NCI-H345 treated with DMSO at 0.1 percent for 48 hours (cell line): ENCODE measurements at regions not wholly inside any gene's neighbourhood (a gene's known extent, or its start where the extent isn't known, plus 50 kb on each side); places are given as distances from the start of the nearest gene placed in this dataset.

Experiments used
- DNase-seq: peaks from one replicate; lab custom pipeline; 2025; ENCODE audit not compliant: unreplicated experiment; lab: John Stamatoyannopoulos, UW

DNA sequence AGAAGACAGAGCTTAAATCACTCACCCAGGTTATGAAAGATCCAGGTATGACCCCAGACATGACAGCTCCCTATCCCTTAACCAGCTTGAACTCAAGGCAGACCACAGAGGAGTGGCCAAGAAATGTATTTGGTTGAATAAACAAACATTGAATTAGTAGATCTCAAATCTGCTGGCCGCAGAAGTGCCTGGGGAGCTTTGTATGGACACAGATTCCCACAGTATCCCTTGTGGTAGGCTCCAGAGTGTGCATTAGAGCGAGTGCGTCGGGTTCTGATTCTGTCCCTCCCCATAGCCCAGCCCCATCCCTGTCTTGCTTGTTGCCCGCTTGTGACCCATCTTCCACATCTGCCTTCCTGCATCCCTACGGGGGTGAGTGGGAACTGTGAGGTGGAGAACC is 118.8 kb upstream of the FOXF1 start:
- no peak for DNase-seq

DNA sequence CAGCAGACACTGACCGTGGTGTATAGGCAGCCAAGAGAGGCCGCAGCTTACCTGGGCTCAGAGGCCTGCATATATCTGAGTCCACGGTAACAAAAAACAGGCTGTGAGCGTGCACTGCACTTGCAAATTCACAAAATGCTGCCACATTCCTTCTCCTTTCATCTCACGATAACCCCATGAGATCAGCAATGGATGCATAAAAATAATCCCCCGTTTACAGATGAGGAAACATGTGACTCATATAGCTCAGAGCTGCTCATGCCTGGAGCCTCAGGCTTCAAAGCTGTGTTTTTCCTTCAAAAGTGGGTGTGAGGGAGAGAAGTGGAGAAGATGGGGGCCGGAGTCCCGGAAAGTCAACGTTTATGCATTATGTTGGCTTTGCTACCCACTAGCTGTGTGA is 118.3 kb upstream of the FOXF1 start:
- DNase-seq, result no peak

DNA sequence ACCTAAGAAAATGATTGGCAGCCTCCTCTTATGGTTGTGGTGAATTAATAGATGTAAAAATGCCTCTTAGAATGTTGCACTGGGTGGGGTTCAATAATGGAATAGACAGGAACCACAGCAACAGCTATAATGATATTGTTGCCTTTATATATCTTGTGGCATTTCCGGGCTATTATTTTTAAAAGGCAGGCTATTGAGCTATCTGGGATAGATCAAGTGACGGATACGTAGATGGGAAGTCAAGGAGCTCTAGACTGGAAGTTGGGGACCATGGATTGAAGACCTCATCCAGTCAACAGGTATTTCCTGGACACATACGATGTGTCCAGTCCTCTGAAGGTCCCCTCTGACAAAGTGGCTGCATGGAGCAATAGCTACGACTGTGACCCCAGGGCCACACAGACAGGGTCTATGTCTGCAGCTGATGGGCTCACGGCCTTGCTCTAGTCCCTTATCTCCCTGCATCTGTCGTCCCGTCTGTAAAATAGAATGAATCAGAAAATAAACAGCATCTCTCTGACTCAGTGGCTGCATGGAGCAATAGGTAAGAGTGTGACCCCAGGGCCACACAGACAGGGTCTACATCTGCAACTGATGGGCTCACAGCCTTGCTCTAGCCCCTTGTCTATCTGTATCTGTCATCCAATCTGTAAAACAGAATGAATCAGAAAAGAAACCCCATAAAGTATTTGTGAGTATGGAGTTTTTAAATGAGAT is 117.7 kb upstream of the FOXF1 start:
- no peak for DNase-seq

DNA sequence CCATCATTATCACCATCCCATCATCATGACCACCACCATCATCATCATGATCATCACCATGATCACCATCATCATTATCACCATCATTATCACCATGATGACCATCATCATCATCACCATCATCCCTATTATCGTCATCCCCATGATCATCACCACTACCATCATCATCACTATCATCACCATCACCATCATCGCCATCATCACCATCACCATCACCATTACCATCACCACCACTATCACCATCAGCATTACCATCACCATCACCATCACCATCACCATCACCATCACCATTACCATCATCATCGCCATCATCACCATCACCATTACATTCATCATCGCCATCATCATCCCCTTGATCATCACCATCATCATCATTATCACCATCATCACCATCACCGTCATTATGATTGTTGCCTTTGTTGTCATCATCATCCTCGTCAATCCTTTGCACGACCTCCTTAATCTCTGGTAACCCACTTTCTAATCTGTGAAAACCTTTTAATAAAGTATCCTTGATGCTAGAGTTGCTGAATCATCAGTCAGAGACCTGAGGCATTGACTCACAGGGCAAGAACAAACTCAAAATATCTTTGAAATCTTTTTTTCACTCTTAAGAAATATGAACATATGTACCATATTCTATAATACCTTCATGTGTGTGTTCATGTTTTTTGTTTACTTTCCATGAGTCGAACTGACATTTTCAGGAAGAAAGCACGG is 116.3 kb upstream of the FOXF1 start:
- no peak for DNase-seq

DNA sequence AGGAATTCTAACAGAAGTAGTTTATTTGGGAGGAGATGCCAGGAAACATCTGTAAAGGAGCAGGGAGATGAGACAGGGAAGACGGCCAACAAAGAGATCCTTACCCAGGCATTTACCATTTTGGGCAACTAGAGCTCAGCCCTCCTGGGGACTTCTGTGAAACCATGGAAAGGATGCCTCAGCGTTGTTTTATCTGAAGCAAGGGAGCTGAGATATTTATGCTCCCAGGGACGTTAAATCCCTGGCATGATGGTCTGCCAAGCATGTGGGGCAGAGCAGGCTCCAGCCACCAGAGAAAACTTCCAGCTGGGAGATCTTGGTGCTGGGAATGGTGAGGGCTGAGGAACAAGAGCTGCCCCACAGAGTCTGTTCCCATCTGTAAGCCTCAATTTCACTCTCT is 114.8 kb upstream of the FOXF1 start:
- no peak for DNase-seq

DNA sequence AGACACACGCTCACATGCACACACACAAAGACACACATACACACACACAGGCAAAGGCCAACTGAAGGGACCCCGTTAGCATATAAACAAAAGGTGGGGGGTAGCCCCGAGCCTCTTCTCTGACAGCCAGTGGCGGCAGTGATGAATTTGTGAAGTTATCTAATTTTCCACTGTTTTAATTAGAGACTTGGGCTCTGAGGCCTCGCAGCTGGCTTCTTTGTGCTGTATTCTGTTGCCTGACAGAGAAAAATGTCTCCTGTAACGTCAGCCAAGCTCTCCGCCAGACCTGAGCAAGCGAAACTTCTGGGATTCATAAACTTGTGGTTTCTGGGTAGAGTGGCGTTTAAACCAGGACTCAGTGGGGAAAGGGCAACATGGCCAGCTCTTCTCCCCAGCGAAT is 113.9 kb upstream of the FOXF1 start:
- no peak for DNase-seq

DNA sequence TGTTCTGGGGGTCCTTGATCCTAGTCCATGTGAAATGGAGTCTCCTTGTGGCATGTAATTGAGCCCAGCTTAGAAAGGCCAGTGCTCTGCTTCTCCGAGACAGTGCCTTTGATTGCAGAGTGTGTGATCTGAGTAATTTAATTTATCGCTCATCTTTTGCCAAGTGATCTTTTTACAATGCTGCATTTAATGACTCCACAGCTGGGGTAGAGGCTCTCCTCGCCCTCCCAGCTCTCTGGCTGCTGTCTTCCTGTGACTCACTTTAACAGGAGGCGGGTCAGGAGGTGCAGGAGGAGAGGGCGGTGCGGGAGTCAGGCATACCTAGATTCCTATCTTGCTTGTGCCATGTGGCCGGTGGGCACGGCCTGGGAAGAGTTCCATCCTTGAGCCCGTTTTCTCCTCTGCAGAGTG is 113.4 kb upstream of the FOXF1 start:
- no peak for DNase-seq

DNA sequence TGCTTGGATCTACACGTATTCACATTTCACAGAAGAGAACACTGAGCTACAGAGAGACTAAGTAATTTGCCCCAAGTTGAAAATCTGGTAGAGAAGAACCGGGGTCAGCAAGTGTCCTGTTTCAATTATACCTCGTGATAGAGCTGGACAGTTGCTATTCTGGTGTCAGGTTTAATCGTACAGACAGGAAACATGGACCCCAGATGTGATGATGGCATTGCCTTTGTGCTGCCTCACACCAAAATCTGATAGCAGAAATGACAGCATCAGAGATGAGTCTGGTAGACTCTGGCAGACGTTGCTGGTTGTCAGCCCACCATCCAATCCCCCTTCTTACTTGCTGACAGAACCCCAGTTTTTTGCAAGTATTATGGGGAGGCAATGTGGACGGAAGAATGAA is 112.1 kb upstream of the FOXF1 start:
- no peak for DNase-seq

DNA sequence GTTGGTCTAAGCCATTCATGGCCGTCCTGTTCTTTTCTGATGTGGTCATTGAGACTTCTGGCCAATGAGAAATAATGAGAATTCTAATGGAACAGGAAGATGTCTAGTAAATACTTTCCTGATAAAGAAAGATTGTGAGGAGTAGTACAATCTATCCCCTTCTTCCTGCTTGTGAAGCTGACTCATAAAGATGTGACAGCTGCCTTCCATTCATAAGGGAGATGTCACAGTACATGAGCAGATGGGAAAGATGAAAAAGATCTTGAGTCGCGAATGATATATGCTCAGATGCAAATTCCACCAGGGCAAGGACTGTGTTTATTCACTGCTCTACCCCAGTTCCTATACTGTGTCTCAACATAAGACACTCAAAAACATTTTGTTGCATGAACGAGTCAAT is 111.7 kb upstream of the FOXF1 start:
- DNase-seq, result no peak

DNA sequence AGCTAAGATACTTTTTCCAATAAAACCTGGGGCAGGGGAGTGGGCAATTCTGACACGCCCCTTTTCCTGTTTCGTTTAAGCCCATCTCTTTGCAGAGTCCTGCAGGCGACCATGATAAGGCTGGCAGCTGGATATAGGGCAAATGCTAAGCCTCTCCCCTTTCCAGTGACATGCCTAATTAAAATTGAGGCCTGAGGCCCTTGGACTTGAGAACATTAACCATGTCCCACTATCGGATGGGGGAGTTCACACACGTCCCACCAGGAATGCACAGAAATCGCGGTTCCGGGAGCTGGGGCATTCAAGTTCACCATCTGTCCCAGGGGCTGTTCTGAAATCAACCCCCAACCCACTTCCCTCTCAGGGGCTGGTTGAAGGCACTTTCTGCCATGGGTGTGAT is 109.2 kb upstream of the FOXF1 start:
- DNase-seq, result no peak

DNA sequence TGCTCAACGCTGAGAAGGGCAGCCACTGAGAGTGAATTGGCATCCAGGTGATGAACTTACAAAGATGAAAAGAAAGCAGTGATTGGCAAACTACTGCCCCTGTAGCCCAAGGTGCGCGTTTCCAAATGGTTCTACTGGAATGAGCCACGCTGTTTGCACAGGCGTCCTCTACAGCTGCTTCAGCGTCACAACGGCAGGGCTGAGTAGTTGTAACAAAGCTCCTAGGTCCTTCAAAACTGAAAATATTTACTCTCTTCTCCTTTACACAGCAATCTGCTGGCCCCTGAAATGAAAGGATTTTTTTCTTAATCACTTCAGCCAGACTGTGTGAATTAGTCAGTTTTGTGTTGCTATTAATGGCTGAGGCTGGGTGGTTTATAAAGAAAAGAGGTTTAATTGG is 107.2 kb upstream of the FOXF1 start:
- DNase-seq, result no peak

DNA sequence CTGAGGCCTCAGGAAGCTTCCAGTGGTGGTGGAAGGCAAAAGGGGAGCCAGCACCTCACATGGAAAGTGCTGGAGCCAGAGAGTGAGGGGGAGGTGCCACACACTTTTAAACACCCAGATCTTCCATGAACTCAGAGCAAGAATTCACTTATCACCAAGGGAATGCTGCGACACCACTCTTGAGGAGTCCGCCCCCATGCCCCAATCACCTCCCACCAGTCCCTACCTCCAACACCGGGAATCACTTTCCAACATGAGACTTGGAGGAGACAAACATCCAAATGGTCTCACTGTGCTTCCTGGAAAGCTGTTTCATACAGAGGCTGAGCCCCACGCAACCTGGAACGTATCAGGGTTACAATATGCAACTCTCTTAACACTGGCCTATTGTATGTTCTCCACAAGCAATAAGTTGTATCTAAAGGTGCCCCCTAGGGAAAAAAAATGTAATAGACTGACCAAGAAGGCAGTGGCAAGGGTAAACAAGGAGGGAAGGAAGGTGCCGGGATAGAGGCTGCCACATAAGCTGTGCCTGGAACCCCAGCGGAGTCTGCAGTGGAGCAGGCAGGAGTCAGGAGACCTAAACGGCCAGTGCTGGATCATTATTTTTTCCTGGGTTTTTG is 106.7 kb upstream of the FOXF1 start:
- DNase-seq, result no peak

DNA sequence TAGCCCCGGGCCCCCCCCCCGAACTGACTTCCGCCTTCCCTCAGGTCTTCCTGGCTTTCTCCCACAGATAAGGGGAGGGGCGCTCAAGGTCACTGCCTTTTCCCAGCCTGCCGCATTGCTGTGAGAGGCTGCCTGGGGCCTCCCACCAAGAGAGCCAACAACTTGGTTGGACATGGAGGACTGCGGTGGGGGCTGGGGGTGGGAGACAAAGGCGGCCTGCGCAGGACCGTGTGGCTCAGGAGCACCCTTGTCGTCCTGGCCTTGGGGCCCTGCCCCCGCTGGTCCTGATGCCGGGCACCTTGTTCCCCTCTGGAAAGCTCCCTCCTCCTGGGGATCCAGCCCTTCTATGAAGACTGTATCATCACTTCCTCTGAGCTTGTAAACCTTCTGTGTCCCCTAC is 105.6 kb upstream of the FOXF1 start:
- DNase-seq, result no peak

DNA sequence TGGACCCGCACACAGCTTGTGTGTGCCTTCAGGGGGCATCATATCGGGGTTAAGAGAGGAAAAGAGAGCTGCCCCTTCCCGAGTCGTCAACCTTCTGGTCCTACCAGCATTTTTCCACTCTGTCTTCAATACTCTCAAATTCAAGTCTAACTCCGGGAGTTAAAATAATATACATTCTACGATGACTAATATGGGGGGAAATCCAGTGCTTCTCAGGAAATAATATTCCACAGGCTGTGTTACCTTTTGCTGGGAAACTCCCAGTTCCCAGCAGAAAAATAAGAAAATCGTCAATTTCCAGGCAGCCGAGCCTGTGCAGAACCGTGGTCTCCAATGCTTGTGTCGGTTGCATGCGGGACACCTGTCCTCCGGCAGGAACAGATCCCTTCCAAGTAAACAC is 105.0 kb upstream of the FOXF1 start:
- DNase-seq, result no peak

DNA sequence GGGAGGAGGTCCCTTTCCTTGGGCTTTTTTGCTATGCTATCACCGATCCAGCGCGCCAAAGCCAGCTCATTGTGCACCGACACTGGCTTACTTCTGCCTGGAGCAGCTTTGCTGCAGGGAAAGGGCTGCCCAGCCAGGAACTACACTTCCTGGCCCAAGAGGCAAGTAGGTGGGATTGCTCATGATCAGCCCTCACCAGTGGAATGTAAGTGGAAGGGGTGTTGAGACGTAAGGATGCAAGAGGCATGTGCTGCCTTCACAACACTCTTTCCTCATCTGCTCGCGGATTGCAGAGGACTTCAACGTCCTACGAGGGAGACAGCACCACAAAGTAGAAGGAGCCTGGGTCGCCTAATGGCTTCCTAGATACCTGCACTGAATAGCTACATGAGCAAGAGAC is 104.3 kb upstream of the FOXF1 start:
- DNase-seq, result no peak

DNA sequence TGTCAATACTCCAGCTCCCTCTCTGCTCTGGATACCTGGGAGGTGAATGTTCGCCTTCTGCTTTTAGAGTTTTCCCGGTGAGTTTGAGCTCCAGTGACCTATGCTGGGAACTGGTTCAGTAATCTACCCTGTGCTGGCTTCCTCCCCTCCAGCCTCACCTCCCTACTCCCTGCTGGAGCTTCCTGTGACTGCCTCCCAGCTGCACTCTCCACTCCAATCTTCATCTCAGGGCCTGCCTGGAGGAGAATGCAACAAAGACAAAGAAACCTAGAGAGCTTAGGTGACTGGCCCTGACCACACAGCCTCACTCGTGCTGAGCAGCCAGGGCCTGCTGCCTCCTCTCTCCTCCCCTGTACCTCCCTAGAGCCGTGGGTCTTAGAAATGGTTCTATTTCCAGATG is 101.6 kb upstream of the FOXF1 start:
- DNase-seq, result no peak

DNA sequence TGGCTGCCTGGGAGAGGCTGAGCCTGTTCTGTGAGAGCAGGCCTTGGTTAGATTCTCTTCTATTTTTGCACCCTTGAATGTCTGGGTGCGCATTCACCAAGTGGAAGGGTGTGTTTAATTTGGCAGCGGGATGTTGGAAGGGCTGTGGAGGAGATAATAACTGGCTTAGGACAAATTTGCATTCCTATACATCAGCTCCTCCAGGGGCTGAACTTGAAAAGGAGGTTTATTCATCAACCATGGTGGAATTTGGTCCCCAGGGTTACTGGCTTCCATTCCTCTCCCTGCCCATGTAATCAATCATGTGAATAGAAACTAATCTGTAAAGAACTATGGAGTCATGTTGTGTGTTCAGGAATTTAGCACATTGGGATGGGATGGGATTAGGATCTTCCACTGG is 100.2 kb upstream of the FOXF1 start:
- no peak for DNase-seq

DNA sequence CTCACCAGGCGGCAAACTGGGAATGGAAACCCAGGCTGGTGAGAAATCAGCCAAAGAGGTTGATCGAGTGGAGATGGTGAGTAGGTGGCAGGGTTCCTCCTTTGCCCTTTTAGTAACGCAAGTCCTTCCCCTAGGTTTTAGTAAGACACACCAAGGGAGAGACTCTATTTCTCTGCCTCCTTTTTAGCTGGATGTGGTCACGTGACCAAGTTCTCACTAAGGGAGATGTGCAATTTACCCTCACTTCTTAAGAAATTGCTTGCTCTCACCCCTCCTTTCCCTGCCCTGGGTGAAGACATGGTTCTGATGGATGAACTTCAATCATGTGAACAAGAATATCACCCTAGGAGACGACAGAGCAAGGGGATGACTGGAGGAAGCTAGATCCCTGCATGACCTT is 99.8 kb upstream of the FOXF1 start:
- DNase-seq, result no peak

DNA sequence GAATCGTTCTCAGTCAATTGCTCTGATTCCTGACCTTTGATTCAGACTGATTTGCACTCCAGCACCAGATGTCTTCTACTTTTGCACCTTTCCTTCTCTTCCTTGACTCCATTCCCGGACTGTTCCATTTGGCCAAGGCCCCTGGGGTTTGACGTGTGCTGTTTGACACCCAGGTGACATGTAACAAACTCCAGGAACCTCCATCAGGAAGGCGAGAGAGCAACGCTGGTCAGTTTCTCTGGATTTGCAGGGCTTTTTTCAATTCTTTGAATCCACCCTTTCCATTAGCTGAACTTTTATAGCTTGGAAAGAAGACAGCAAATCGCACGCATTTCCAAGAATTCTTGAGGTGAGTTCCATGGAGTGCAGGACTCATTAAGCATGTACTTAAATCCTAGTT is 98.4 kb upstream of the FOXF1 start:
- DNase-seq, result no peak

DNA sequence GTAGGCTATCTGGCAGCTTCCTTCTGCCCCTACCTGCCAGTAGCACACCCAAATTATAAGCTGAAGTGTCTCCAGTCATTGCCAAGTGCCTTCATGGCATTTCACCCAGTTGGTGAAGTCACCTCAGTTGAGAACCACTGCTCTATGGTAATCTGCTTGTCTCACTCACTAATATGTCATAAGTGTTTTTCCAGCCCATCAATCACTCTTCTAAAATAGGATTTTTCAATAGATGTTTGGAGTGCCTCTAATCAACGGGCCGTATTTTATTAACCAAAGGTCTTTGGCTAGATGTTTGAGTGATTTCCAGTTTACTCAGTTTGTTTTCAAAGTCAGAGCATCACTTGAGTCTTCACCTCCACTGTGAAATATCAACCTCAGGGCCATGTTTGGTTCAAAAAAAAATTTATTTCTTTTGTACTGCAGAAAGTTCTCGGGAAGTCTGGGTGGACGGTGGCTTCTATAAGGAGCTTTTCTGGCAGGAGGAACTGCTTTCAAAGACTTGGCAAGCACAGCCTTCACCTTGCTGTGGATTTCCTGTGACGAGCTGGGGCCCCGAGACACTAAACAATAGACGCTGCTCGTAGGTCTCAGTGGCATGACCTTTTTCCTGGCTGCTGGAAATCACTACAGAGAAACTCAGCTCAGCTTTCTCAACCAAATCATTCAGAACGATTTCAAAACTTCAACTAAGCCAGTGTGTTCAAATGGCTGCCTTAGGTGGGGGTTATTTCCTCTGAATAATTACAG is 95.2 kb upstream of the FOXF1 start:
- DNase-seq, result no peak

DNA sequence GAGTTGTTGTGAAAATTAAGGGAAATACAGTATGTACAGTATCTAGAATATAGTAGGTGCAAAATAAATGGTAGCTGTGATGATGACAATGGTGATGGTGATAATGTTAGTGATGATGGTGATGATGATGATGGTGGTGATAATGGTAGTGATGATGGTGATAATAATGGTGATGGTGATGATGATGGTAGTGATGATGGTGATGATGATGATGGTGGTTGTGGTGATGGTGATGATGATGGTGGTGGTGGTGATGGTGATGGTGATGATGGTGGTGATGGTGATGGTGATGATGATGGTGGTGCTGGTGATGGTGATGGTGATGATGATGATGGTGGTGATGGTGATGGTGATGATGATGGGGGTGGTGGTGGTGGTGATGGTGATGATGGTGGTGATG is 91.3 kb upstream of the FOXF1 start:
- DNase-seq, result no peak

DNA sequence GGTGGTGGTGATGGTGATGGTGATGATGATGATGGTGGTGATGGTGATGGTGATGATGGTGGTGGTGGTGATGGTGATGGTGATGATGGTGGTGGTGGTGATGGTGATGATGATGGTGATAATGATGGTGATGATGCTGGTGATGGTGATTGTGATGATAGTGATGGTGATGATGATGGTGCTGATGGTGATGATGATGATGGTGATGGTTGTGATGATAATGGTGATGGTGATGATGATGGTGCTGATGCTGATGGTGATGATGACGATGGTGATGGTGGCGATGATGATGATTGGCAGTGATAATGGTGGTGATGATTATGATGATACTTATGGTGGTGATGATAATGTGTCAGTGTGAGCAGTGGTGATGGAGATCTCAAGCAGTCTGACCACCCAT is 90.8 kb upstream of the FOXF1 start:
- no peak for DNase-seq
